HG03060 (cell line): ENCODE measurements at regions not wholly inside any gene's neighbourhood (a gene's known extent, or its start where the extent isn't known, plus 50 kb on each side); places are given as distances from the start of the nearest gene placed in this dataset.
A peak's percentile ranks its signal among the peaks of the same experiment; 100 is the strongest.

Experiments used
- ATAC-seq: cut with Tn5 transposase; IDR thresholded peaks from one replicate; pipeline ENCODE4 v1.9.1; 2021; ENCODE audit warnings: low read depth, moderate number of reproducible peaks; ENCODE audit not compliant: unreplicated experiment

DNA sequence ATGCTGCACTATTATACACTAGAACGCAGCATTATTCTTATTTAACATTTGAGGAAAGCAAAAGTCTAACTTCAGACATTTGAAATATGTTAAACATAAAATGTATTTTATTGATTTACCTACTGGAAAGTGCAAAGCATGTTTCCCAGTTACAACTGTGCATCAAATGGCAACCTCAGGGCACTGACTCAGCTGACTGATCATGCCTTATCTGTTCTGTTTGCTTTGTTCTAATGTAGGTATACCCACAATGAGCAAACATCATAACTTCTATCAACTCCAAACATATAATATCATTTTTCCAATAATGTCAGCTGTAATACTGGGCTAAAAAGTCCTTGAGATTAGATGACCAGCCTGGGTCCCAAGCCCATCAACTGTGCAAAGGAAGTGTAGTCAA, 431.0 kb downstream of the FOXG1 start:
- no peak for ATAC-seq

DNA sequence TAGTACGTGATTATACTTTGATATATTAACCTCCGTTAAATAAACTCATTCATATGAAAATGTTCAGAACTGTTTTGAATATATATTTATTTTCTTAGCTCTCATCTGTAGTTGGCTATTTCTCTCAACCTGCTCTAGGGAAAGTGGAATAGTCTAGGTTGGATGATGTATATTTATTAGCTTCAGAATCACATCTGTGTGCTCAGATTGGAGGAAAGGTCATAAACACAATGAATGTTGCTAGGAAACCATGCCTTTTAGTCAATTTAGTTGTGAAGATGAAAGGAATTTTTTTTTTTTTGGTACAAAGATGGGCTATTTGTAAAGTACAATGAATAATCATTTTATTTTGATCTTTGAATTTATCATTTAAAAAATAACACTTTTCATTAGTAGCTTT, 439.1 kb downstream of the FOXG1 start:
- ATAC-seq, result no peak

DNA sequence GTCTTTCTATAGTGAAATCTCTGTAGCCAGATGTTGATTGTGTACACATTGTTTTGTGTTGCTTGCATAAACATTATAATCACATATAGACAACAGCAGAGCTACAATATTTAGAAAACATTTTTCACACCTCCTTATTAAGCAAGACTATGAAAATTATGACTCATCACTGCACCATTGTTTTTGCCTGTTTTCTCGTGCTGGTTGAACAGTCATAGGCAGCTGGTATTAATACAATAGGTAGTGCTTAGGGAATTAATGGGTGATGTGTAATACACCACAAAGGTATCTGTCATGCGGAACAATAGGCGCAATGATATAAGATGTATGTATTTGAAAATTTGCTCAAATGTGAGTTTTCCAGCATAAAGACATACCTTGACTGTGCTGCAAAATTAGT, 449.3 kb downstream of the FOXG1 start:
- peak; percentile 60 for ATAC-seq

GRCh38 chr14:29216268-29217232, 450.0 kb downstream of the FOXG1 start:
- no peak for ATAC-seq

DNA sequence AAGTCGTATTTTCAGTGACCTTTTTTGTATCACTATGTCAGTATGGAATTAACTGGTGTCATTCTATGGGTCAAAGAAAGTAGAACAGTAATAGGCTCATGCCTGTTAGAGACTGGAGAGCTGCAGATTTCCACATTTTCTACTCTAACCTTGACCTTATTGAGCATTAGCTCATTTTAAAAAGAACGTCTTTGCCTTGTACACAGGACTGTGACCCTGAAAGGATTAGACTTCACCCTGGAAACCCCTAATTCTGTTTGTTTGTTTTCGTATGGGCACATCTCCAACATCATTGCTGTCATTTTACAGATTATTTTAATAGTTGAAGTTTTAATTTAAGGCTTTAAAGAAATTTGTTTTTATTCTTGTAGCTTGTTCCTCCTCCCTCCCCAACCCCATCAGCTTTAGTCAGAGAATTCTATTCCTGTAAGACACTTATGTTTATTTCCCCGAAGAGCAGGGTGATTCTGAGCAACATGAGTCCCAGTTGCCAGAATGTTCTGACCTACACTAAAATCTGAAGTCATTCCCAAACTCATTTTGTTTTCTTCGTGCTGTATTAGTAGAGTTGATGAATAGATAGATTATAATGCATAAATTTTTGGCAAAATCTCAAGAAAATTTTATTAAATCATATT, 451.3 kb downstream of the FOXG1 start:
- no peak for ATAC-seq

DNA sequence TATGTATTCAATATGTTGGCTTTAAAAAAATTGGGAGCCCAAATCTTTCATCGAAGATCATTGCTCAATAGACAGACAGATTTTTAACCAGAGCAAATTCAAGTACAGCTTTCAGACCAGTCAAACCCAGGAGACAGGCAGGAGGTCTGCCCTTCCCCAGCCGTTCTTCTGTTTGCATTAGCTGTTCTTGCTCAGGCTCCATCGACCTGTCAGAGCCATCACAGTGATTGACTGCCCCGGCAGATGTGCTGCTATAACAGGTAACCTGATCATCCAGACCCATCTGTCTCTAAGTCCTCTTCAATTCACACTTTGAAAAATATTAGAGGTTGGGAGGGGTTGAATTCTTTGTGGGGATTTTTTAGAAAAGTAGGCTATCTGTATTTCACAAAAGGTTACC, 453.5 kb downstream of the FOXG1 start:
- no peak for ATAC-seq

GRCh38 chr14:29220566-29220965, 454.0 kb downstream of the FOXG1 start:
- no peak for ATAC-seq

DNA sequence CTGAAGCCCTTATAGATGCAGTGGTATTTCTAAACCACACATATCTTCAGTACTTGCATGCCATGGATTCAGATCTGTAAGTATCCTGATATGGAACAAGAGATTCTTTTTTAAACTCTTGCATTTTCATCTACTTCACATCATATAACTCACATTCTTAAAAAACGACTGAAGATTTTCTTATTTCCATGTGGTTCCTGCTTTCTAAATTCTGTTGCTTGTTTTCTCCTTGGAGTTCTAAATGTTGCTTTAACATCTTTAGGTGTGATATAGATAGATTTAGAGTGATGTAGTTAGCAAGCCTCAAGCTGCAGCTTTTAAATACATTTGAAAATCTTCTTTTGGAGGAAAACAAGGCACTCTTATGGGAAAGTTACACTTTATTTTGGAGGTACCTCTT, 455.4 kb downstream of the FOXG1 start:
- no peak for ATAC-seq

GRCh38 chr14:29222671-29223268, 456.2 kb downstream of the FOXG1 start:
- ATAC-seq, result no peak

GRCh38 chr14:29223947-29224346, 457.4 kb downstream of the FOXG1 start:
- ATAC-seq, result no peak

DNA sequence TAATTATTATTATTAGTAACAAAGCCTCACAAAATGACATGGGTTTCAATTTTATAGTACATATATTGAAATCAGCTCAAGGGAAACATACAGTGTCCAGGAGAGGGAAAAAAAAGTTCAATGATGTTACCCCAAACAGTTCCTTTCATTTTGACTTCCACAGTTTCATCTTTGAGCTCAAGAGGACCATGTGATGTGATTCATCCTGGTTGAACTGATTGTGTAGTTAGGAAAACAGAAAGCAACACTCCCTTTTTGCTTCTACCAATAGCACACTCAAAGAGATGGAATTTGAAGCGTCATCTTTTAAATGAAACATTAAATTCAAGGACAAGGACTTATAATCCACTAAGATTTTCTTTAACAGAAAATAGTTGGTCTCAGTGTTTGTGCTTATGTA, 461.0 kb downstream of the FOXG1 start:
- no peak for ATAC-seq

- ATAC-seq, result no peak
Observed at GRCh38 chr14:29232153-29232552, 465.6 kb downstream of the FOXG1 start.

- ATAC-seq, result no peak
Observed at GRCh38 chr14:29232711-29233110, 466.1 kb downstream of the FOXG1 start.

DNA sequence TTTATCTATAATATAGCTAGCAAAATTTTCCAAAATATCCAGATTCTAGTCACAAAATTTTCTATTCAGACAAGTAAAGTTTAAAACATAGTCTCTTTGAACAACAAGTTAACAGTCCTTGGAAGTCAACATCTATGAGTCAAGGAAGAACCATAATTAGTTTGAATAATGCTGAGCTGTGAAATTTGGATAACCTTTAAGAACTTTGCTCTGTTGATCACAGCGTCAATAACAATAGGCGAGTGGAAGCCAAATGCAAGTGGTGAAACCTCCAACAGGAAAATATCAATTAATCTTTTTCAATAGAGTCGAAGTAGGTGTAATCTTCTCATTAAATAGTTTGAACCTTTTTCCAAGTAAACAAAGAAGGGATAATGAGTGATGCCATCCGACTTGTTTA, 466.6 kb downstream of the FOXG1 start:
- no peak for ATAC-seq

DNA sequence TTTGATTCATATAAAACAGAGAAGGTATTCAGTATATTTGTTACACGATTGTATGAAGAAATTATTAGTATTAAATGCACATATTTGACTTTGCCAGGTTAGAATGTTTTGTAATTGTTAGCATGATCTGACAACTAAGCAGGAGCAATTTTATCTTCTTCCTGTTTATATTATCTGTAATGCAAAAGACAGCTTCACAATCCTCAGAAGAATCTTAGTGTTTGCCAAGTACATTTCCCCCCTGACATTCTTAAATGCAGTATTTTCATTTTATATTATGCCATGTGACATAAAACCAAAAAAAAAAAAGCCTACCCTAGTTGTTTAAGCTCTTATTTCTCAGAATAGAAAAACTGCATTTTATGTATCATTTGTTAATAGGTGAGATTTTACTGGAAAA, 469.4 kb downstream of the FOXG1 start:
- ATAC-seq, result no peak

DNA sequence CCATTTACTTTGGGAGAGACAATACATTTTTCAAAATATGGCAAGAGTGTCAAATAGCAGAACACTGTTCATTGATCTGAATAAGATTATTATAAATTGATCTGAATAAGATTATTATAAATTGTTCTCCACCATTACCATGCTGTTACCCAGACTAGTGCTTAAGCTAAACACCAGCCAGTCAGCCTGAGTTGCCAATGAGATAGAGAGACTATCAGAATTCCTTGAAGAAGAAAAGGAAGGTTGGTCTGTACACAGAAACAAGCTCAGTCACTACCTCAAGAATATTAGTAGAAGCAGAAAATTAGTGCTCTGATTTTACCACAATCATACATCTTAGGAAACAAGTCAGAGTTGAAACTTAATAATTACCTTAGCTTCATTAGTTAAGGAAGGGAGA, 469.8 kb downstream of the FOXG1 start:
- ATAC-seq, result no peak

- ATAC-seq, result no peak
Observed at GRCh38 chr14:29236848-29237247, 470.3 kb downstream of the FOXG1 start.

GRCh38 chr14:29240066-29240465, 473.5 kb downstream of the FOXG1 start:
- no peak for ATAC-seq

GRCh38 chr14:29242755-29243754, 476.5 kb downstream of the FOXG1 start:
- ATAC-seq, result no peak

- no peak for ATAC-seq
Observed at GRCh38 chr14:29255692-29256091, 489.1 kb downstream of the FOXG1 start.
